ENCODE measurements at regions not wholly inside any gene's neighbourhood (a gene's known extent, or its start where the extent isn't known, plus 50 kb on each side); places are given as distances from the start of the nearest gene placed in this dataset.

DNA sequence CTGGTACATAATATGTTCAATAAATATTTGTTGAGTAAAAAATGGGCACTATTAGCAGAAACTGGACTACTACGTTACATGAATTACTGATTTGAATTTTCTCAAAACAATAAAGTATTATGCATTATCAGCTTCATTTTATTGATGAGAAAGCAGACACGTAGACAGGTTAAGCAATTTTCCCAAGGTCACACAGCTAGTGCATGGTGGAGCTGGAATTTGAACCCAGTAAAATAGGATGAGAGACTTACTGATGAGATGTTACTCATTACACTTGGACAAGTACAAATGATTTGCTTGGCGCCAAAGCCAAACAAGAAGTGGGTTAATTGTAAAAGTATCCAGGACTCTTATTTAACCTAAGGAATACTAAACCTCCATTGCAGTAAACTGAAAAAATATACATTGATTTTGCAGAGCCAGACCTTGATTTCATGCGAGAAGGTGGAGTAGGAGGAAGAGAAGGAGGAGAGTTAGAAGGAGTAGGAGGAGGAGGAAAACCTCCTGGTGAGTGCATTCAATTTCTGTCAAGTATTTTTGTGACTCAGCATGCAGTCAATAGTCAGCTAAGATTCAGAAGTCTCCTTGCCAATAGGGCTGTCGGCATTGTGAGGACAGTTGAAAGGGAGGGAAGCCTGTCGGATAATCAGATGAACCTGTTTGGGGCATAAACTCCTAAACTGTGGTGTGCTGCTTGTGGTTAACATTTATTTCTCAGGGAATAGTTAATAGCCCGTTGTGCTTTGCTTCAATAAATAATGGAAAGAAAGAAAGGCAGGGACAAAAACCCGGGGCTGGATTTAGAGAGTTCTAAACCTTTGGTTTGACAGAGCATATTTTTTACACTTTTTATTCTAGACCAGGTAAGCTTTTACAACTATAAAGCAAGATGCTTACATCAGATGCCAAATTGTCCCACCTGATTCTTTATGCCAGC is 77.0 kb upstream of the TACR1 start:
- no peak for DNase-seq

GRCh38 chr2:75274936-75275335 is 75.6 kb upstream of the TACR1 start:
- no peak for DNase-seq

- DNase-seq: no peak
Observed at GRCh38 chr2:75268112-75268511, 68.8 kb upstream of the TACR1 start.

DNA sequence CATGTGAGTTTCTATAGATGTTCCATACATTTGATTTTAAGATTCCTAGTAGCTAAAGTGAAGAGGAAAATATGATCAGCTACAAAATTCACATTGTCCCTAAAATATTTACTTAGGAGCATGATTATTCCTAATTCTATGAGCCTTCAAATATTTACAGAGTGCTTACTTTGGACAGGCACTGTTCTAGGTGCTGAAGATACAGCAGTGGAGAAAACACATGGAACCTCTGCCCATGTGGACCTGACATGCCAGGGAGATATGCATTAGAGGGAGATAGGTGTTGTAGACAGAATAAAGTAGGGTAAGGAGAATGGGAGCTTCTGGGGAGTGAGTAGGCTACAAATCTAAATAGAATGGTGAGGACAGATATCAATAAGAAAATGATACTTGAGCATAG is 62.6 kb upstream of the TACR1 start:
- DNase-seq: no peak

- DNase-seq: no peak
Observed at GRCh38 chr2:75260946-75261345, 61.6 kb upstream of the TACR1 start.

DNA sequence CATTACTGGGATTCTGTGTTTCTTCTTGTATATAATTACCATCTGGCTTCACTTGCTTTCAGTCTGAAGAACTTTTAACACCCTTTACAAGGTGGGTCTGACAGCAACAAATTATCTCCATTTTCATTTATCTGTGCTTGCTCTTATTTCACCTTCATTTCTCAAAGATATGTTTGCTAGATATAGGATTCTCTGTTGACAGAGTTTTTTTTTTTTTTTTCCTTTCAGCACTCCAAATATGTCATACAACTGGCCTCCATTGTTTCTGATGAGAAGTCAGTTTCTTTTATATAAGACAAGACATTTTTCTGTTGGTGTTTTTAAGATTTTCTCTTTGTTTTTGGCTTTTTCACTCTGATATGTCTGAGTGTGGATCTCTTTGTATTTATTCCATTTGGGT is 59.3 kb upstream of the TACR1 start:
- DNase-seq: no peak

GRCh38 chr2:75256485-75256884 is 57.2 kb upstream of the TACR1 start:
- DNase-seq: no peak

DNA sequence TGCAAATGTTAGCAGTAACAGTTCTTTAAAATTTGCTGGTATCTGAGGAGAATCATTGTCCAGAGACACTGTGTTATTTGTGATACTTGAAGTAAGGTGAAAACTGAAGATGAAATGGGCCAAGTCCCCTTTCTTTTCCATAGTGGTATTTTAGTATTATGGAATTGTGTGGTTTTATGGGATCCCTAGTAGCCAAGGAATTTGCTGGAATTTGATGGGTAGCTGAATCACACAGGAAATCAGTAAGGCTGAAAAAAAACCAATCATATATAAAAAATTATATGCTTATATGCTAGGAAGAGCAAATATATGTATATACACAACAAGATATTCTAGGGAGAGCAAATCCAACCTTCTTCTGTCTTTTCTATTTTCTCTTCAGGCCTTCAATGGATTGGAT is 54.2 kb upstream of the TACR1 start:
- no peak for DNase-seq

GRCh38 chr2:75251896-75252295 is 52.6 kb upstream of the TACR1 start:
- DNase-seq: no peak
